ENCODE measurements at regions not wholly inside any gene's neighbourhood (a gene's known extent, or its start where the extent isn't known, plus 50 kb on each side); places are given as distances from the start of the nearest gene placed in this dataset.
"Not testable (repeated sequence)": the region's sequence is repeated elsewhere in the genome, so short reads cannot be mapped to it uniquely, and the experiment has no call there.

DNA sequence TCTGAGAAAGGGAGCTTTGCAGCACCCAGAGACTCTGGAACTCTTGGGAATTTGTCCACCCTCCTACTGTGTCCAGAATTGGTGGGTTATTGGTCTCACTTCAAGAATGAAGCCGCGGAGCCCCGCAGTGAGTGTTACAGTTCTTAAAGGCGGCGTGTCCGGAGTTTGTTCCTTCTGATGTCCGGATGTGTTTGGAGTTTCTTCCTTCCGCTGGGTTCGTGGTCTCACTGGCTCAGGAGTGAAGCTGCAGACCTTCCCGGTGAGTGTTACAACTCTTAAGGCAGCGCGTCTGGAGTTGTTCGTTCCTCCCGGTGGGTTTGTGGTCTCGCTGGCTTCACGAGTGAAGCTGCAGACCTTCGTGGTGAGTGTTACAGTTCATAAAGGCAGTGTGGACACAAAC lies 824.7 kb downstream of the LRRTM4 start:
- not testable (repeated sequence) for DNase-seq

- DNase-seq: no peak
These were observed 829.3 kb downstream of the LRRTM4 start for GRCh38 chr2:76692908-76693307.

DNA sequence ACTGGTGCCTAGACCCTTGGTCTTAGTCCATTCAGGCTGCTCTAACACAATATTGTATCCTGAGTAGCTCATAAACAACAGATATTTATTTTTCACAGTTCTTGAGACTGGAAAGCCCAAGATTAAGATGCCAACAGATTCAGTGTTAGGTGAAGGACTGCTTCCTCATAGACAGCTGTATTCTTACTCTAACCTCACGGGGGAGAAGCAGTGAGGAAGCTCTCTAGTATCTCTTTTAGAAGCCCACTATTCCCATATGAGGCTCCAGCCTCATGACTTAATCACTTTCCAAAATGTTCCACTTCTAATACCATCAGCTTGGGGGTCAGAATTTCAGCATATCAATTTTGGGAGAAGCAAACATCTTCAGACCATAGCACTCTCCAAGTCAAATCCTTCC lies 833.4 kb downstream of the LRRTM4 start:
- no peak for DNase-seq

GRCh38 chr2:76687923-76688322 lies 834.3 kb downstream of the LRRTM4 start:
- DNase-seq: no peak

DNA sequence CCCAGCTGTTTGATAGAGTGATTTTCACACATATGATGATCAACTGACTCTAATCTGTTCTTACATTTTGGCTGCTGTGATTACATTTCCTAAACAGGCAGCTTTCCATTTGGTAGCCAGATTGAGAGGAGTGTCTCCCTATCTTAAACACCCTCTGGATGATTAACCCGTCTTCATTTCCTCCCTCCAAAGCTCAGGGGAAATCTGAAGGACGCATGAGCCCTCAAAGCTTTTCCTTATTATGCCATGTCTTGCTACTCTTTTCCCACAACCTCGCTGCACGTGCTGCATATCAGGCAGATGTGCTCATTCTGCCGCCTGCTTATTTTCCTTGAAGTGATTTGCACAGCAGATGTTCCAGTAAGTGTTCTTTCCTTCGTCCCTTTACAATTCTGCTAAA lies 837.4 kb downstream of the LRRTM4 start:
- peak; percentile 36 for DNase-seq

- DNase-seq: no peak
These were observed 843.2 kb downstream of the LRRTM4 start for GRCh38 chr2:76679025-76679396.

DNA sequence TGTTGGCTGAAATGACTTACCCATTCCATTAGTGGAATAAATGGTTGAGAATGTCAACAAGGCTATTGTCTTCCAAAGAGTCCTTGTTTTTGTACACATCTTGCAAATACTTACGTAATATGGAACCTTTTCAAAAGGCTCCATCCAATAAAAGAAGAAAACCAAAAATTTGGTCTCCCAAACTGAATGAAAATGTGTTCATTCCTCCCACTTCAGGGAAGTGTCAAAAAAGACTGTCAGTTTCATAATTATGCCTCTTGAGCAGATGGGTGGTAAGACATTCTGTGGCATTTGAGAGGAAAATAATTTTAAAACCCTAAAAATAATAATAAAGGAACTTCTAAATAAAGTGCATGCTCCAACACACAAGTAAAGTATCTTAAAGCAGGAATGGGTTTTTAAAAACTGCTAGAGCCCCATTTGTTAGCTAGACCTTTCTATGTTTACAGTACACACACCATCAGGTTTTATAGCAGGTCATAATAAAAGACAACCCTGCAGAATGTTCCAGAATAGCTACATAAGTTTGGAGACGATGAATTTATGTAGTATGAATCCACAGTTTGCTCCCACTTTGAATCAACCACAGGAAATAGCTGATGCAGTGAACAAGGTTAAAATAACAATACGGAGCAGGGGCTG lies 843.7 kb downstream of the LRRTM4 start:
- no peak for DNase-seq

DNA sequence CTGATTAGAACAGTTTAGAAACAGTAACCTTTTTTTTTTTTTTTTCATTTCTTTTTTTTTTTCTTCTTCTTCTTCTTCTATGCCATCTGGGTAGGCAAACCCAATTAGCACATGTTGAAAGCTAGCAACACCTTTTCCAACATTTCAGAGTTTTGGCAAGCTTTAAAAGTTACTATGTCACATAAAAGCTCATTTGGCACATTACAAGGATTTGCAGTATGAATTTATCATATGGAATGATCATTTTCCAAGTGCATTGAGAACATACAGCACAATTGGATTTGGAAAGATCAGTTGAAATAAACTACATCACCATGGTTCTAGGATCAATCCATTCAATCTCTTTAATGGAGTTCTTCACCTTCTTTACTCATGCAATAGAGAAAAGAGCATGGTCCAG lies 847.0 kb downstream of the LRRTM4 start:
- no peak for DNase-seq

- DNase-seq: no peak
These were observed 849.4 kb downstream of the LRRTM4 start for GRCh38 chr2:76672798-76673197.

- DNase-seq: no peak
These were observed 852.2 kb downstream of the LRRTM4 start for GRCh38 chr2:76669966-76670465.

- DNase-seq: no peak
These were observed 853.9 kb downstream of the LRRTM4 start for GRCh38 chr2:76668279-76668678.

DNA sequence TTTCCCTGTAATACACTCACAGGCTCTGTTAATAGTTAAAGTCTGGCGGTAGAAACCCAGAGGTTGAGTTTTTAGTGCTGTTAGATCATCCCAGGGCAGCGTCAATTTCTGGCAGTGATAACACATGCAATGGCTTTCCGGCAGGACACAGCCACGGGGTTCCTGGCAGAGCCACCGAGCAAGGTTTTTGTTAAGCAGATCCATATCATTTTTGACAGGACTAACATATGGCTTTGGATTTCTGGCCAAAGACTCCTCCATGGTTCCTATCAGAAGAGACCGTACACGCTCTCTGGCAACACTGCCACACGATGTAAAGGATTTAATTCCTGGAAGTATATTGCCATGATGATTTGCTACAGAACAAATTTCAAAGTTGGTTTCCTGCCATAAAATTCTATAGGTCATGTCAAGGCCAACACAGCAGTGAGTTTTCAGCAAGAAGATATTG lies 854.3 kb downstream of the LRRTM4 start:
- DNase-seq: peak; percentile 67

DNA sequence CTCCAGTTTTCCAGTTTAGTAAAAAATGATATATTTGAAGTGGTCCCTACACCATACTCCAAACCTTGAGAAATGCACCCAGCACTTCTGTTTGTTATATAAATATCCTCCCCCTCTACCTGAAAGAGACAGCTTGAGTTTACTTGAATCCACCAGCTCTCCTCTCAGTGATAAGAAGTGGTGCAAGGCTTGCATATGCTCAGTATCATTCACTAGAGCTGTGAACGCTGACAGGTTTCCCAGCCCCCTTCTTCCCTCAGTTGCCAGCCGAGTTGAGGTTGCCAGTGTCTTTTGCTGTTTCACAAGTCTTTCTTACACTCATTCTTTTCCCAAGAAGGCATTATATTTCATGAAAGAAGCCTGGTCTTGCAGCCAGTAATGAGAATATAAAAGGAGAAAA lies 880.0 kb downstream of the LRRTM4 start:
- no peak for DNase-seq

- DNase-seq: no peak
These were observed 880.7 kb downstream of the LRRTM4 start for GRCh38 chr2:76641506-76641905.

DNA sequence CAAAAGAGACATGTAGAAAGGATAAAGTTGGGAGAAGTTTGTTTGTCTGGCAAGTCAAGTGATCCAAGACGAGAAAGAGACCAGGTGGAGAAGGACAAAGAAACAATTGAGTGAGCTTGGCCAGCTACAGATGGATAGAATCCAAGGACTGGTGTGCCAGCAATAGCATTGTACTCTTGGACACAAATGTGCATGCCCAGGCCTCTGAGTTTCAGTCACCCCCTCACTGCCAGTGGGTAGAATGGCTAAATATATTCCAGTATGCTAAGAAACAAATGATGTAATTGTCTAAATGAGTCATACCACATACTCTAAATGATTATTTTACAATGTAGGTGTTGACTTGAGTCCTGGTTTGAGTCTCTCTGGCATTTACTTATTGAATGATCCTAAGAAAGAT lies 881.3 kb downstream of the LRRTM4 start:
- DNase-seq: peak; percentile 13

GRCh38 chr2:76639171-76639680 lies 883.0 kb downstream of the LRRTM4 start:
- no peak for DNase-seq

DNA sequence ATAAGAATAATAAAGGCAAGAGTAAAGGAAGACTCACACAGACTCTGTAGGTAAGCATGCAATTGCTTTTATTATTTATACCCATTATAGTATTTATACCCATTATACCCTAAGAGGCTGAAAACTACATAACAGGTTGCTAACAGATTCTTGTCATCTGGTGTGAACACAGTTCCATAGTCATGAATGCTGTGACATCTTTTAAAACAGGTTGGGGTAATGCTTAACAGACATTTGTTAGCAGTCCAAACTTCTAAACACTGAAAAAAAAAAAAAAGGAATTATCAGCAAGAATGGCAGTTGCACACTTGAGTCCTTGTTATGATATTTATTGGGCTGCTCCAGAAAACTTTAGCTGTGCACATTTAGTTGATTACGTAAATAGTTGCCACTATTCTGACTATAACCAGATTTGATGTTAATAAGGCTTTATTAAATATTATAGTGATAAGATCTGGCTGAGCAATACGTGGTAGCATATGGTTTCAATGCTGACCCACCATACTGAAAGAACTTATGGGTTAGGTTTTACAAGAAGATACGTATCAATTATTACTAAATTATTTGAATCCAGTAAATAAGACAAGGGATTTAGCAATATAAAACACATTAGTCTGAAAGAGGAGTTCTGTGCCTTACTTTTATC lies 888.8 kb downstream of the LRRTM4 start:
- DNase-seq: no peak

DNA sequence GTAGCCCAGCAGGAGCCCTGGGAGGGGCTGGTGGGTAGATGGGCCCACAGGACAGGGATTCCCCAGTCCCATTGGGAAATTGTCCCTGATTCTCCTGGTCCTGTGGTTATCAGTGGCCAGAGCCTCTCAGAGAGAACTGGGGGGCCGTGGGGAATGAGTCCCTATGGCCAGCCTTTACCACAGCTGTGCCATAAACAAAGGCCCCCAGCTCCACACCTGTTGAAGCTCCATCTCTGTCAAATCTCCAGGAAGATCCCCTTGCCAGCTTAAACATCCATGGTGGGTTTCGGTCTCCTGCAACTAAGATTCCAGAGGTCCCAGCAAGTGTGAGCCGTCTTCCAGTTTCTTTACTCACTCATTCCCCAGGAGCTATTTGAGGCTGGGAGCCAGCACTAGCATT lies 897.1 kb downstream of the LRRTM4 start:
- DNase-seq: no peak

GRCh38 chr2:76613330-76613729 lies 902.6 kb upstream of the GCFC2 start:
- DNase-seq: no peak

GRCh38 chr2:76612764-76613163 lies 902.0 kb upstream of the GCFC2 start:
- DNase-seq: no peak

DNA sequence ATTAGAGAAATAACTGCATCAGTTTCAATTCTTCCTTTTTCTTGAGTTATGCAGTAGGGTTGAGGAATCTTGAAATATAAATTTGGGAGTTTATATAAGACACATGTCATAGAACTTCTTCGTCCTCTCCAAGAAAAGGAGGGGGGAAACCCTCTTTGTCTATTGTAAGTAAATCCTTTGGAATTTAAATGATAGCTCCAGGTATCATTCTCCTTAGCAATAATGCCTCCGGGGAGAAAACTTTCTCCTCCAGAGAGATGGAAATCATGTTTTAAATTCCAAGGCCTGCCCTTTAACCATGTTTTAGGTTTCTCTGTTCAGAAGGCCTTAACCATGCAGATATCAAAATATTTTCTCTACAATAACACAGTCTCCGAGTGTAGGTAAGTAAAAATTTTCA lies 899.7 kb upstream of the GCFC2 start:
- DNase-seq: no peak

GRCh38 chr2:76599732-76600368 lies 889.1 kb upstream of the GCFC2 start:
- DNase-seq: peak; percentile 56

DNA sequence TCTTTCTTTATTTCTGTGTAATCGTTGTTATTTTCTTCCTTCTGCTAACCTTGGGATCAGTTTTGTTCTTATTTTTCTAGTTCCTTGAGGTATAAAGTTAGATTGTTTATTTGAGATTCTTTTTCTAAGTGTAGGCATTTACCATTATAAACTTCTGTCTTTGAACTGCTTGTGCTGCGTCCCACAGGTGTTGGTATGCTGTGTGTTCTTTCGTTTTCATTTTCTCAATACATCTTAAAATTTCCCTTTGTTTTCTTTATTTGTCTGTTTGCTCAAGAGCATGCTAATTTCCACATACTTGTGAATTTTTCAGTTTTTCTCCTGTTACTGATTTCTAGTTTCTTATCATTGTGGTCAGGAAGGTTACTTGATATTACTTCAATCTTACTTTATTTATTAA lies 873.8 kb upstream of the GCFC2 start:
- DNase-seq: no peak

GRCh38 chr2:76579911-76580310 lies 869.2 kb upstream of the GCFC2 start:
- no peak for DNase-seq
